K562 (cell line): ENCODE measurements at regions not wholly inside any gene's neighbourhood (a gene's known extent, or its start where the extent isn't known, plus 50 kb on each side); places are given as distances from the start of the nearest gene placed in this dataset.
"Not testable (repeated sequence)": the region's sequence is repeated elsewhere in the genome, so short reads cannot be mapped to it uniquely, and the experiment has no call there.

Source experiments
- ATF2 ChIP-seq: sonication (generic); formaldehyde crosslinking; IDR thresholded peaks from 2 replicates; pipeline ENCODE4 v1.8.1; 2022; ENCODE audit warnings: missing genetic modification reagents
- CTCF ChIP-seq, 3 experiments: IDR thresholded peaks in 2 of 3; conservative IDR thresholded peaks in 1 of 3; 2 replicates each; pipeline ENCODE4 v1.5.1; 2011 to 2012; ENCODE audit warnings: low read length in 3 of 3, mild to moderate bottlenecking in 3 of 3, control low read depth in 2 of 3, improper control_type of control experiment in 1 of 3, inconsistent platforms in 1 of 3, low read depth in 1 of 3, mixed read lengths in 1 of 3, moderate library complexity in 1 of 3; ENCODE audit not compliant: insufficient read depth in 2 of 3
- MAX ChIP-seq: sonication (generic); formaldehyde crosslinking; IDR thresholded peaks from 2 replicates; pipeline ENCODE4 v1.9.0; 2022; ENCODE audit warnings: mild to moderate bottlenecking, missing genetic modification reagents
- MYNN ChIP-seq, 2 experiments: sonication (generic); formaldehyde crosslinking in 1 of 2; IDR thresholded peaks; 2 replicates each; pipeline versions ENCODE4 v1.5.0 to v1.6.1; 2016 to 2020; ENCODE audit warnings: antibody characterized with exemption in 1 of 2, missing genetic modification reagents in 1 of 2
- RAD21 ChIP-seq, 2 experiments: fragments of 250-450 bp in 1 of 2; fragments of 450-650 bp in 1 of 2; sonication (Bioruptor Pico) in 1 of 2; formaldehyde crosslinking in 1 of 2; IDR thresholded peaks in 1 of 2; conservative IDR thresholded peaks in 1 of 2; 2 replicates each; pipeline versions ENCODE4 v1.4.0 to v1.8.0; 2020 to 2022; ENCODE audit warnings: mild to moderate bottlenecking in 2 of 2, moderate library complexity in 1 of 2
- RFX5 ChIP-seq: IDR thresholded peaks from 2 replicates; pipeline ENCODE4 v1.6.1; 2011; ENCODE audit warnings: low read depth, mild to moderate bottlenecking, improper control_type of control experiment, low read length
- XRCC5 ChIP-seq: fragments of 200-400 bp; formaldehyde crosslinking; IDR thresholded peaks from 2 replicates; pipeline ENCODE4 v1.6.1; 2017; ENCODE audit warnings: low read depth, mild to moderate bottlenecking, low read length

- TF ChIP-seq MAX (CRISPR knock-in tag); RFX5; RAD21 (CRISPR knock-in tag; conservative IDR thresholded peaks at IDR 0.05 in 1 of 2, IDR thresholded peaks at IDR 0.05 in 1 of 2); MYNN (IDR thresholded peaks at IDR 0.05); MYNN (CRISPR knock-in tag; IDR thresholded peaks at IDR 0.05); XRCC5; ATF2 (CRISPR knock-in tag); CTCF (IDR thresholded peaks at IDR 0.05 in 2 of 3, conservative IDR thresholded peaks at IDR 0.05 in 1 of 3; ENCODE audit: insufficient read depth in 2 of 3, low read depth in 1 of 3, low read length in 3 of 3): not testable (repeated sequence)
These were observed 1289.6 kb upstream of the SLC39A10 start for GRCh38 chr2:194367390-194367789.
